ENCODE measurements at regions not wholly inside any gene's neighbourhood (a gene's known extent, or its start where the extent isn't known, plus 50 kb on each side); places are given as distances from the start of the nearest gene placed in this dataset.

- Histone ChIP-seq H3K4me3 (no peak overlapping the region), H3K36me3 (ENCODE audit: low read depth) (no peaks in the 10 kb centered on the region), H3K4me2 (no peak overlapping the region), H3K9me3 (ENCODE audit: insufficient read depth, low read depth) (peaks cover 4% of the 10 kb centered on the region; the same call in 1 of the 2 replicates), H3K9me2 (ENCODE audit: insufficient read depth) (no peaks in the 10 kb centered on the region), H3F3A (ENCODE audit: insufficient read depth, low read depth) (no peaks in the 10 kb centered on the region), H3K79me2 (ENCODE audit: low read depth) (no peaks in the 10 kb centered on the region), H3K4me1 (replicated peaks; ENCODE audit: insufficient read depth) (no peaks in the 10 kb centered on the region), H2AFZ (no peak overlapping the region), H4K20me1 (ENCODE audit: insufficient read depth) (no peaks in the 10 kb centered on the region), H3K27ac (no peak overlapping the region), H3K27me3 (ENCODE audit: insufficient read depth, low read depth) (no peaks in the 10 kb centered on the region)
- TF ChIP-seq CTCF (conservative IDR thresholded peaks at IDR 0.05), result no peak
- TF ChIP-seq EZH2 (IDR thresholded peaks at IDR 0.05; ENCODE audit: low read depth), result no peak
- intact Hi-C loops (cut with micrococcal nuclease; ENCODE audit: unreplicated experiment), result no loop called here
- ChIA-PET CTCF (no interaction called here), POLR2A (ENCODE audit: unreplicated experiment) (no interaction called here)
- no peak for DNase-seq
- no TSS peak for BruUV-seq (replicated peaks)
Measured at GRCh38 chr6:14625173-14625895, 507.8 kb downstream of the CD83 start.

- CTCF ChIA-PET, result no interaction called here
- Histone ChIP-seq H3K9me3 (ENCODE audit: insufficient read depth, low read depth) (peaks cover 4% of the 10 kb centered on the region; the same call in 1 of the 2 replicates), H3F3A (ENCODE audit: insufficient read depth, low read depth) (no peaks in the 10 kb centered on the region), H3K36me3 (ENCODE audit: low read depth) (no peaks in the 10 kb centered on the region), H3K9me2 (ENCODE audit: insufficient read depth) (no peaks in the 10 kb centered on the region), H3K27me3 (ENCODE audit: insufficient read depth, low read depth) (no peaks in the 10 kb centered on the region), H3K4me2 (no peak overlapping the region), H4K20me1 (ENCODE audit: insufficient read depth) (no peaks in the 10 kb centered on the region), H2AFZ (no peak overlapping the region), H3K27ac (no peak overlapping the region), H3K4me1 (replicated peaks; ENCODE audit: insufficient read depth) (no peaks in the 10 kb centered on the region), H3K79me2 (ENCODE audit: low read depth) (no peaks in the 10 kb centered on the region), H3K4me3 (no peak overlapping the region)
- TF ChIP-seq EZH2 (IDR thresholded peaks at IDR 0.05; ENCODE audit: low read depth), result no peak
- no peak for TF ChIP-seq CTCF (conservative IDR thresholded peaks at IDR 0.05)
- POLR2A ChIA-PET (ENCODE audit: unreplicated experiment), result no interaction called here
- intact Hi-C loops (cut with micrococcal nuclease; ENCODE audit: unreplicated experiment), result no loop called here
- BruUV-seq (replicated peaks), result no TSS peak
- DNase-seq, result no peak
Measured at GRCh38 chr6:14626556-14626955, 509.0 kb downstream of the CD83 start.

- CTCF ChIA-PET, result no interaction called here
- no peaks in the 10 kb centered on the region for H3K79me2 ChIP-seq (ENCODE audit: low read depth)
- H2AFZ ChIP-seq, result no peak overlapping the region
- H3K4me3 ChIP-seq, result no peak overlapping the region
- no TSS peak for BruUV-seq (replicated peaks)
- peaks cover 4% of the 10 kb centered on the region; the same call in 1 of the 2 replicates for H3K9me3 ChIP-seq (ENCODE audit: insufficient read depth, low read depth)
- no peaks in the 10 kb centered on the region for H4K20me1 ChIP-seq (ENCODE audit: insufficient read depth)
- H3K4me2 ChIP-seq, result no peak overlapping the region
- H3K36me3 ChIP-seq (ENCODE audit: low read depth), result no peaks in the 10 kb centered on the region
- TF ChIP-seq CTCF (conservative IDR thresholded peaks at IDR 0.05), result no peak
- no peak for TF ChIP-seq EZH2 (IDR thresholded peaks at IDR 0.05; ENCODE audit: low read depth)
- intact Hi-C loops (cut with micrococcal nuclease; ENCODE audit: unreplicated experiment), result no loop called here
- no peaks in the 10 kb centered on the region for H3K27me3 ChIP-seq (ENCODE audit: insufficient read depth, low read depth)
- POLR2A ChIA-PET (ENCODE audit: unreplicated experiment), result no interaction called here
- H3F3A ChIP-seq (ENCODE audit: insufficient read depth, low read depth), result no peaks in the 10 kb centered on the region
- no peak for DNase-seq
- H3K4me1 ChIP-seq (replicated peaks; ENCODE audit: insufficient read depth), result no peaks in the 10 kb centered on the region
- no peaks in the 10 kb centered on the region for H3K9me2 ChIP-seq (ENCODE audit: insufficient read depth)
- H3K27ac ChIP-seq, result no peak overlapping the region
Measured at GRCh38 chr6:14630016-14630415, 512.4 kb downstream of the CD83 start.
